PFSK-1 (cell line): ENCODE measurements at regions not wholly inside any gene's neighbourhood (a gene's known extent, or its start where the extent isn't known, plus 50 kb on each side); places are given as distances from the start of the nearest gene placed in this dataset.

Experiments
- FOXP2 ChIP-seq: optimal IDR thresholded peaks from 2 replicates; pipeline ENCODE3; 2011; ENCODE audit warnings: borderline replicate concordance, control low read depth, inconsistent platforms; ENCODE audit not compliant: insufficient read depth; ENCODE audit errors: extremely low read length, extremely low read depth
- POLR2AphosphoS5 ChIP-seq: IDR thresholded peaks from 2 replicates; pipeline ENCODE4 v1.6.1; 2012; ENCODE audit warnings: low read depth, mild to moderate bottlenecking, control low read depth, low read length, moderate library complexity
- REST ChIP-seq, 2 experiments: IDR thresholded peaks; 2 replicates each; pipeline versions ENCODE4 v1.6.1 to v1.8.0; 2011 to 2012; ENCODE audit warnings: low read depth in 2 of 2, low read length in 2 of 2, control low read depth in 1 of 2, inconsistent platforms in 1 of 2, mild to moderate bottlenecking in 1 of 2, moderate library complexity in 1 of 2; ENCODE audit not compliant: insufficient read depth in 1 of 2
- SIN3A ChIP-seq: IDR thresholded peaks from 2 replicates; pipeline ENCODE4 v1.6.1; 2012; ENCODE audit warnings: mild to moderate bottlenecking, low read length, moderate library complexity, borderline replicate concordance; ENCODE audit not compliant: insufficient read depth
- TAF1 ChIP-seq: IDR thresholded peaks from 2 replicates; pipeline ENCODE4 v1.6.1; 2012; ENCODE audit warnings: low read length, control low read depth, borderline replicate concordance; ENCODE audit not compliant: insufficient read depth

- TF ChIP-seq REST (IDR thresholded peaks at IDR 0.05; ENCODE audit: insufficient read depth in 1 of 2, low read depth in 2 of 2, low read length in 2 of 2) (no peak), POLR2AphosphoS5 (no peak), FOXP2 (no peak), SIN3A (no peak), TAF1 (no peak)
These were observed 82.3 kb upstream of the ZNF608 start for GRCh38 chr5:124828731-124829234.

GRCh38 chr5:124831687-124832240 is 85.3 kb upstream of the ZNF608 start:
- no peak for TF ChIP-seq TAF1
- TF ChIP-seq REST (IDR thresholded peaks at IDR 0.05; ENCODE audit: insufficient read depth in 1 of 2, low read depth in 2 of 2, low read length in 2 of 2) = no peak
- TF ChIP-seq SIN3A = no peak
- TF ChIP-seq POLR2AphosphoS5 = no peak
- no peak for TF ChIP-seq FOXP2

GRCh38 chr5:124832510-124832909 is 86.1 kb upstream of the ZNF608 start:
- TF ChIP-seq FOXP2 (no peak), REST (IDR thresholded peaks at IDR 0.05; ENCODE audit: insufficient read depth in 1 of 2, low read depth in 2 of 2, low read length in 2 of 2) (no peak), SIN3A (no peak), TAF1 (no peak), POLR2AphosphoS5 (no peak)

GRCh38 chr5:124839371-124839998 is 93.0 kb upstream of the ZNF608 start:
- TF ChIP-seq POLR2AphosphoS5 (no peak), REST (IDR thresholded peaks at IDR 0.05; ENCODE audit: insufficient read depth in 1 of 2, low read depth in 2 of 2, low read length in 2 of 2) (no peak), FOXP2 (no peak), TAF1 (no peak), SIN3A (no peak)
